Fibroblast of the aortic adventitia (primary cell): ENCODE measurements at regions not wholly inside any gene's neighbourhood (a gene's known extent, or its start where the extent isn't known, plus 50 kb on each side); places are given as distances from the start of the nearest gene placed in this dataset.
A peak's percentile ranks its signal among the peaks of the same experiment; 100 is the strongest.

Source experiments
- DNase-seq: peaks from one replicate; pipeline ENCODE4 v3.0.0-alpha.2; 2010; ENCODE audit warnings: low read depth
- H3K4me3 ChIP-seq: 2 replicates; pipeline ENCODE4 v1.5.1; 2011; ENCODE audit warnings: low read depth, mild to moderate bottlenecking, control low read depth, low read length, moderate library complexity
- CTCF ChIP-seq: IDR thresholded peaks from 2 replicates; pipeline ENCODE4 v1.5.1; 2011; ENCODE audit warnings: mild to moderate bottlenecking, low read length, control low read depth, inconsistent platforms; ENCODE audit not compliant: insufficient read depth

GRCh38 chrX:22520128-22520828, 247.6 kb downstream of the CBLL2 start:
- no peak for TF ChIP-seq CTCF
- no peak overlapping the region for H3K4me3 ChIP-seq
- peak; percentile 66 for DNase-seq

- DNase-seq, result peak; percentile 83
- no peak overlapping the region for H3K4me3 ChIP-seq
- TF ChIP-seq CTCF, result no peak
Measured at GRCh38 chrX:22526339-22526738, 253.6 kb downstream of the CBLL2 start.

- DNase-seq, result no peak
- H3K4me3 ChIP-seq, result no peak overlapping the region
- TF ChIP-seq CTCF, result no peak
Measured at GRCh38 chrX:22527302-22527701, 254.6 kb downstream of the CBLL2 start.

DNA sequence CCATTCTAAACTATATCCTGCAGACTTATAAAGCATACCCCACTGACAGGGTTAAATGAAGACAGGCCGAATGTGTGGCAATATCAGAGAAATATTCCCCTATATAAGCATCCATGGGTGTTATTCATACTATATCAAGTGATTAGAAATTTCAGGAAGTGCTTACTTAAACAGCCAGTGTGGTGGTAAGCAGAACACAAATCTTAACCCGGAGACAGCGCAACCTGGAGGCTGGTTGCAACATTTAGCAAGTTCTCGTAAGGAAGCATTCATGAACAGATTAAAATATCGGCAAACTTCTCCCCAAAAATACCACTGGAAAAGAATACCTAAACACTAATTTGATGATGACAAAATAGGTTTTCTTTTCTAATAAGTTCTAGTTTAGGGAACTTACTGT, 261.2 kb downstream of the CBLL2 start:
- DNase-seq, result no peak
- no peak for TF ChIP-seq CTCF
- H3K4me3 ChIP-seq, result no peak overlapping the region

- TF ChIP-seq CTCF, result no peak
- DNase-seq, result peak; percentile 89
Measured at GRCh38 chrX:22534643-22535042, 261.9 kb downstream of the CBLL2 start.

DNA sequence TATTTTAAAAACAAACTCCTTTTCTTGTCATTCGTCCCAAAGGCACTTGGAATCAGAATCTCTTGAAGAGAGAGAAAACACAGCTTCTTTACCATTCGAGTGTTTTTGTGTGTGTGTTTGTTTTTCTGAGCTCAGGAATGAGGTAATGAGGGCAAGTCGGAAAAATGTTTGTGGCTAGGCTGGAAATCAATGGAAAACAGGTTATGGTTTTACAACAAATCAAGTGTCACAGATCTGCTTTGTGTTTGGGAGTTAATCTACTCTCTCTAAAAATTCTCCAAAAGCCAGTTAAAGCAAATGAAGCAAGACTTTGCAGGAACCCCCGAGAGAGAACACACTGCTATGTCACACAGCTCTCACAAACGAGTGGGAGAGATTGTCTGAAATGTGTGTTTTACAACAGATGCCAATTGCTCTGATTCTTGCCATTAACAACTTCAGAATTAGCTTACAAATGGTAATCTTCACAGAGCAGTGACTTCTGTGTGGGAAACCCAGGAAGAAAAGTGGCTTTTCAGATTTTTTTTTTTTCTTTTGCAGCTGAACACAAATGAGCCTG, 264.1 kb downstream of the CBLL2 start:
- DNase-seq, result peak; percentile 13
- TF ChIP-seq CTCF, result no peak
- H3K4me3 ChIP-seq, result no peak overlapping the region

More at GRCh38 chrX:22534643-22535042, 261.9 kb downstream of the CBLL2 start:
- no peak overlapping the region for H3K4me3 ChIP-seq
